Upper lobe of left lung (tissue), 6 donors: ENCODE measurements at regions not wholly inside any gene's neighbourhood (a gene's known extent, or its start where the extent isn't known, plus 50 kb on each side); places are given as distances from the start of the nearest gene placed in this dataset.

Experiments used
- ATAC-seq, 2 donors: fragments of 200-7000 bp; cut with Tn5 transposase; one replicate each; pipeline ENCODE4 v1.9.1; 2022; ENCODE audit warnings: mild to moderate bottlenecking in 2 of 2, moderate library complexity in 2 of 2; ENCODE audit not compliant: low FRiP score in 2 of 2
- DNase-seq, 2 donors: peaks; one replicate each; pipeline ENCODE4 v3.0.0-alpha.2; 2019 to 2020
- H3K27ac ChIP-seq, 4 donors: fragments of 200-600 bp; sonication (generic); one replicate each; pipeline ENCODE4 v1.5.1; 2016 to 2019
- H3K27me3 ChIP-seq, 4 donors: fragments of 200-600 bp; sonication (generic); one replicate each; pipeline ENCODE4 v1.5.1; 2017 to 2019
- H3K36me3 ChIP-seq, 4 donors: fragments of 200-600 bp; sonication (generic); one replicate each; pipeline ENCODE4 v1.5.1; 2016 to 2019
- H3K4me1 ChIP-seq, 4 donors: fragments of 200-600 bp; sonication (generic); one replicate each; pipeline ENCODE4 v1.5.1; 2018 to 2019
- H3K4me3 ChIP-seq, 4 donors: fragments of 200-600 bp; sonication (generic); one replicate each; pipeline ENCODE4 v1.5.1; 2017 to 2019; ENCODE audit warnings: mild to moderate bottlenecking in 2 of 4, moderate library complexity in 1 of 4
- H3K9me3 ChIP-seq, 4 donors: fragments of 200-600 bp; sonication (generic); one replicate each; pipeline ENCODE4 v1.5.1; 2018 to 2019
- EP300 ChIP-seq, 4 donors: sonication (generic); formaldehyde crosslinking; IDR thresholded peaks; one replicate each; pipeline ENCODE4 v1.5.1; 2017; ENCODE audit warnings: antibody characterized with exemption in 4 of 4, control low read depth in 2 of 4
- POLR2A ChIP-seq, 4 donors: fragments of 450-650 bp; IDR thresholded peaks; one replicate each; pipeline ENCODE4 v1.5.1; 2016 to 2017; ENCODE audit warnings: antibody characterized with exemption in 4 of 4, mild to moderate bottlenecking in 2 of 4
- POLR2AphosphoS5 ChIP-seq, 2 donors: sonication (generic); formaldehyde crosslinking; IDR thresholded peaks; one replicate each; pipeline ENCODE4 v1.5.1; 2017; ENCODE audit warnings: antibody characterized with exemption in 2 of 2
- WGBS, 2 donors: methylation state at CpG; one replicate each; pipeline ENCODE4 v1.1.5; 2017 to 2018; 5-methylcytosine and 5-hydroxymethylcytosine counted together
- TF ChIP-seq, protein P1 (sequence below), 6 experiments: fragments of 450-650 bp in 4 of 6; fragments of 200-600 bp in 2 of 6; sonication (generic) in 2 of 6; IDR thresholded peaks; one replicate each; pipeline ENCODE4 v1.5.1; 2016 to 2019; ENCODE audit warnings: antibody characterized with exemption in 6 of 6
- donor health status: DM: no; HTN: no; CAD: no; lungs with moderate emphysema.
- donor health status: DM: no; HTN: yes; CAD: no; lungs with severe emphysema.

DNA sequence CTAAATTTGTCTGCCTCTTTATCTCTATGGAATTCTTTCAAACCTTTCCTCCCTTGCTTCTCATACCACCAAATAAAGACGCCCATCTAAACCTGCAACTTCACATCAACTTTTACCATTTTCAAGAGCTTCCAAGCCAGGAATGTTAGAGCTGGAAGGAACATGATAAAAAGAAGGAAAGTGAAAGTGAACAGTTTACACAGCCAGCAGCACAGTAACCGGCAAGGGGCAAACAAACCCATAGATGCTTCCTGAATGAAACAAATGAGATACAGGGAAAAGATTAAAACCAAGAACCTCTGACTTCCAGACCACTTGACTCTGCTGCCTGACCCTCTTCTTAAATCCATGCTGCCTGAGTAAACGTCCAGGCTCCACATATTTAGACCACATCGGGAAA is 231.1 kb upstream of the CA10 start:
- peak in 1 of 2 donors; percentile 31 for ATAC-seq
- Histone ChIP-seq H3K27me3 (no peaks in the 10 kb centered on the region), H3K4me3 (peak overlapping the region in 3 of 4 donors; percentile 10 to 31 (median 15)), H3K4me1 (no peaks in the 10 kb centered on the region), H3K9me3 (no peaks in the 10 kb centered on the region), H3K27ac (no peak overlapping the region), H3K36me3 (no peaks in the 10 kb centered on the region)
- 26 to 43% methylated on average over 4 of the region's 4 CpGs for WGBS, 2 donors
- no peak for DNase-seq
- TF ChIP-seq, protein P1, sequence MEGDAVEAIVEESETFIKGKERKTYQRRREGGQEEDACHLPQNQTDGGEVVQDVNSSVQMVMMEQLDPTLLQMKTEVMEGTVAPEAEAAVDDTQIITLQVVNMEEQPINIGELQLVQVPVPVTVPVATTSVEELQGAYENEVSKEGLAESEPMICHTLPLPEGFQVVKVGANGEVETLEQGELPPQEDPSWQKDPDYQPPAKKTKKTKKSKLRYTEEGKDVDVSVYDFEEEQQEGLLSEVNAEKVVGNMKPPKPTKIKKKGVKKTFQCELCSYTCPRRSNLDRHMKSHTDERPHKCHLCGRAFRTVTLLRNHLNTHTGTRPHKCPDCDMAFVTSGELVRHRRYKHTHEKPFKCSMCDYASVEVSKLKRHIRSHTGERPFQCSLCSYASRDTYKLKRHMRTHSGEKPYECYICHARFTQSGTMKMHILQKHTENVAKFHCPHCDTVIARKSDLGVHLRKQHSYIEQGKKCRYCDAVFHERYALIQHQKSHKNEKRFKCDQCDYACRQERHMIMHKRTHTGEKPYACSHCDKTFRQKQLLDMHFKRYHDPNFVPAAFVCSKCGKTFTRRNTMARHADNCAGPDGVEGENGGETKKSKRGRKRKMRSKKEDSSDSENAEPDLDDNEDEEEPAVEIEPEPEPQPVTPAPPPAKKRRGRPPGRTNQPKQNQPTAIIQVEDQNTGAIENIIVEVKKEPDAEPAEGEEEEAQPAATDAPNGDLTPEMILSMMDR (IDR thresholded peaks at IDR 0.05), result no peak
- TF ChIP-seq EP300 (IDR thresholded peaks at IDR 0.05), result no peak
- no peak for TF ChIP-seq POLR2A (IDR thresholded peaks at IDR 0.05)
- TF ChIP-seq POLR2AphosphoS5 (IDR thresholded peaks at IDR 0.05), result no peak

DNA sequence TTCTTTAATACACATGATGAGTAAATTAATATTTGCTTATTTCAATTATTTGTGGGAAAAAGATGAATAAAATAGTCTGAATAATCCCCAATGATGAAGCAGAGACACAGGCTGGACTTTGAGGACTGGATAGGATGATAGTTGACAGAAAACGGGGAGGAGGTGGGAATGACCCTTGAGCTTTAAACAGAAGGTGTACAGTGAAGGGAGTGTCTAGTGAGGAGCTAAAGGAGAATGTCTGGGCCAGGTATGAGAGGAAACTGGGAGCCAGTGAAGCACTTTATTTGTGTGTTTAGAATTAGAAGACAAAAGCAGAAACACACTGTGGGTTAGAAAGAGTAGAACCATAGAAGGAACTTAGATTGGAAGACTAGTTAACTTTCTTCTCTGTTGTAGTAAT is 230.4 kb upstream of the CA10 start:
- DNase-seq (no peak), ATAC-seq (no peak)
- no peaks in the 10 kb centered on the region for H3K9me3 ChIP-seq
- no peak for TF ChIP-seq POLR2AphosphoS5 (IDR thresholded peaks at IDR 0.05)
- TF ChIP-seq, protein P1 (IDR thresholded peaks at IDR 0.05), result no peak
- TF ChIP-seq POLR2A (IDR thresholded peaks at IDR 0.05), result no peak
- TF ChIP-seq EP300 (IDR thresholded peaks at IDR 0.05), result no peak
- H3K4me3 ChIP-seq, result no peak overlapping the region
- no peaks in the 10 kb centered on the region for H3K36me3 ChIP-seq
- 69 to 81% methylated on average over 1 of the region's 1 CpG for WGBS, 2 donors
- H3K27ac ChIP-seq, result no peak overlapping the region
- no peaks in the 10 kb centered on the region for H3K4me1 ChIP-seq
- no peaks in the 10 kb centered on the region for H3K27me3 ChIP-seq

DNA sequence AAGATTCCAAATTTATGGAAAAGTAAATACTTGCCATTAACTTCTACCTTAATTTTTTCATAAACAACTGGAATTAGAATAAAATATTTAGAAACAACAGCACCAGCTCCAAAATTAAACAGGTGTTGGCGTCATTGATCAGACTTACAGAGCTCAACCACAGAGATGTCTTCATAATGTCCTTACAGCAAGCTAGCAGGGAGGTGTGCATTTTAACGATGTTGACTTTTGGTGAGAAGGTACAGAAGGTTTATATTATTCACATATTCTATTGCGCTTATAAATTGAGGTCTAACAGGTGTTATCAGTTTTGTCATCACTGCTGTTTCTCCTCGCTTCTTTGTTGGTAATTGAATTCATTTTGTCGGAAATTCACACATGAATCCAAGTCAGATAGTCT is 226.2 kb upstream of the CA10 start:
- ATAC-seq, result no peak
- WGBS, 2 donors, result 90% methylated on average over 5 of the region's 5 CpGs
- no peak overlapping the region for H3K4me3 ChIP-seq

DNA sequence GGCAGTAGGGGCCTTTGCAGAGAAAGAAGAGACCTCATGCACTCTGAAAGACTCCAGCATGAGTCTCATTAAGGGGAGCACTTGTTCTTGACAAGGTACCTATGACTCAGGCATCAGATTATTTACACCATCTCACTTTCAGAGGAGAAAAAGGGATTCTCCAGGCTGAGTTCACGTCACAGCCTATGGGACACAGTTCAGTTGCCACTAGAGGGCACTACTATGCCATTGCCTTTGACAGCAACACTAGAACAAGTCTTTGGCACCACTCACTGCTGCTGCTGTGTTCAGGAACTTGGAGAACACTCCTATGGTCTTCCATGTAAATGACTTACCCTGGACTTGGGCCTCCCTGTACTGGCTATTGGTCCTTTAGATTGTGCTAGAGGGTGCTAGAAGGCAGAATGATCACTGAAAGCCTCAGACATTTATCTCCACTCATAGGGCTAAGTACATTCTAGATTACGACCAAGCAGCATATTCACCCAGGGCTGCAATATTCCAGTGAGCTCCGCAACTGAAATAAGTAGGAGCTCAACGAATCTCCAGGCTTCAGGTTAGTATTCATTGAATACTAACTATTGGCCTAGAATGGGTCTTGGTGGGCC is 225.1 kb upstream of the CA10 start:
- Histone ChIP-seq H3K9me3 (no peaks in the 10 kb centered on the region), H3K27me3 (no peaks in the 10 kb centered on the region), H3K36me3 (no peaks in the 10 kb centered on the region), H3K27ac (no peak overlapping the region), H3K4me1 (no peaks in the 10 kb centered on the region), H3K4me3 (no peak overlapping the region)
- peak; percentile 76 to 84 for ATAC-seq
- DNase-seq, result peak in 1 of 2 donors; percentile 38
- TF ChIP-seq POLR2AphosphoS5 (IDR thresholded peaks at IDR 0.05) (no peak), EP300 (IDR thresholded peaks at IDR 0.05) (no peak), POLR2A (IDR thresholded peaks at IDR 0.05) (no peak)
- TF ChIP-seq, protein P1 (IDR thresholded peaks at IDR 0.05), result peak in 5 of 6 experiments; percentile 32 to 56 (median 39)
- WGBS, 2 donors, result 61 to 67% methylated on average over 4 of the region's 4 CpGs

More for the DNA sequence above, 226.2 kb upstream of the CA10 start:
- no peak overlapping the region for H3K27ac ChIP-seq
- H3K36me3 ChIP-seq, result no peaks in the 10 kb centered on the region
- H3K27me3 ChIP-seq, result no peaks in the 10 kb centered on the region
- DNase-seq, result no peak
- no peaks in the 10 kb centered on the region for H3K9me3 ChIP-seq
- TF ChIP-seq, protein P1 (IDR thresholded peaks at IDR 0.05), result no peak
- TF ChIP-seq POLR2A (IDR thresholded peaks at IDR 0.05), result no peak
- no peak for TF ChIP-seq POLR2AphosphoS5 (IDR thresholded peaks at IDR 0.05)
- no peak for TF ChIP-seq EP300 (IDR thresholded peaks at IDR 0.05)
- H3K4me1 ChIP-seq, result no peaks in the 10 kb centered on the region

DNA sequence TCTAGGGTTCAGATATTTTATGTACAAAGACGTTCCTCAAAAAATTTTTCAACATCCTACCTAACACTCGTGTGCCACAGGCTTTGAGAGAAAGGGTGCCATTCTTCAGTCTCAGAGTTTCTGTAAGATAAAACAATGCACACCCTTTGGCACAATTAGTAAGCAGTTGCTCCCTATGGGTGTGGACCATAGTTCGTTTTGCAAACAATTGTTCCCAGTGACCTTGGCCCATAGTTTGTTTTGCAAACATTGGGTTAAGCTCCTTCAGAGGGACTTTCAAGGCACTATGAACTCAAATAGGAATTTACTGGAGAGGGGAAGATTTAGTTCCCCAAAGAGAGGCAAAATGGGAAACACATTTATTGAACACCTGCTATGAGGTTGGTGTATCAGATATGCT is 220.3 kb upstream of the CA10 start:
- ATAC-seq (no peak), DNase-seq (no peak)
- WGBS, 2 donors, result 63 to 73% methylated on average over 3 of the region's 3 CpGs
- Histone ChIP-seq H3K4me1 (no peaks in the 10 kb centered on the region), H3K36me3 (no peaks in the 10 kb centered on the region), H3K27ac (no peak overlapping the region), H3K9me3 (no peaks in the 10 kb centered on the region), H3K4me3 (no peak overlapping the region), H3K27me3 (no peaks in the 10 kb centered on the region)
- no peak for TF ChIP-seq POLR2A (IDR thresholded peaks at IDR 0.05)
- no peak for TF ChIP-seq POLR2AphosphoS5 (IDR thresholded peaks at IDR 0.05)
- no peak for TF ChIP-seq EP300 (IDR thresholded peaks at IDR 0.05)
- TF ChIP-seq, protein P1 (IDR thresholded peaks at IDR 0.05), result no peak
